Endothelial cell of umbilical vein (primary cell): ENCODE measurements at regions not wholly inside any gene's neighbourhood (a gene's known extent, or its start where the extent isn't known, plus 50 kb on each side); places are given as distances from the start of the nearest gene placed in this dataset.

ENCODE experiments used
- BruUV-seq: library from RNA; stranded (reverse); fragments of 400-500 nt; replicated peaks from 2 replicates; lab custom pipeline; 2021; lab: Mats Ljungman, UMichigan
- CTCF ChIA-PET: fragments of 300-600, 350-600 bp; sonication (Branson Sonifier 250); formaldehyde crosslinking; loops from one replicate; lab custom pipeline; 2021; ENCODE audit warnings: antibody characterized with exemption, inconsistent platforms; lab: Charles Lee
- POLR2A ChIA-PET: fragments of 300-600, 350-600 bp; sonication (Branson Sonifier 250); formaldehyde crosslinking; loops from one replicate; lab custom pipeline; 2021; ENCODE audit warnings: antibody characterized with exemption, inconsistent platforms; lab: Charles Lee
- DNase-seq: peaks from one replicate; pipeline ENCODE4 v3.0.0-alpha.2; 2011; ENCODE audit warnings: low read depth, low spot score
- FAIRE-seq: peaks from 2 replicates; lab custom pipeline; 2011; peaks lifted over from hg19 to GRCh38; lab: Jason Lieb, UNC
- H2AFZ ChIP-seq: 2 replicates; pipeline ENCODE4 v1.6.0; 2012; ENCODE audit warnings: low read depth, low read length, control low read depth, inconsistent platforms
- H3K27ac ChIP-seq: 2 replicates; pipeline ENCODE4 v1.5.1; 2011; ENCODE audit warnings: low read depth, mild to moderate bottlenecking, control low read depth, low read length, moderate library complexity; ENCODE audit not compliant: insufficient read depth
- H3K27me3 ChIP-seq, 2 experiments: 2 replicates each; pipeline versions ENCODE4 v1.6.0 to v1.6.1; 2011; ENCODE audit warnings: low read length in 2 of 2, mixed read lengths in 1 of 2; ENCODE audit not compliant: control insufficient read depth in 2 of 2, insufficient read depth in 2 of 2
- H3K36me3 ChIP-seq, 2 experiments: 2 replicates in 1 of 2; 3 replicates in 1 of 2; pipeline ENCODE4 v1.5.1; 2011; ENCODE audit warnings: low read length in 2 of 2, mild to moderate bottlenecking in 1 of 2, moderate library complexity in 1 of 2; ENCODE audit not compliant: control insufficient read depth in 2 of 2, insufficient read depth in 2 of 2; ENCODE audit errors: extremely low read depth in 1 of 2
- H3K4me1 ChIP-seq: 3 replicates; pipeline ENCODE4 v1.5.1; 2011; ENCODE audit warnings: mild to moderate bottlenecking, low read length; ENCODE audit not compliant: control insufficient read depth, insufficient read depth; ENCODE audit errors: extremely low read depth
- H3K4me2 ChIP-seq: 2 replicates; pipeline ENCODE4 v1.6.1; 2011; ENCODE audit warnings: low read length, control low read depth, mixed read lengths; ENCODE audit not compliant: insufficient read depth
- H3K4me3 ChIP-seq, 3 experiments: fragments of 200-600 bp in 1 of 3; sonication (generic), shearing (Covaris generic) in 1 of 3; replicated peaks in 1 of 3; 2 replicates each; pipeline ENCODE4 v1.5.1; 2011 to 2016; ENCODE audit warnings: control low read depth in 3 of 3, low read length in 3 of 3, mild to moderate bottlenecking in 2 of 3, inconsistent platforms in 1 of 3, low read depth in 1 of 3, moderate library complexity in 1 of 3; ENCODE audit not compliant: insufficient read depth in 1 of 3
- H3K79me2 ChIP-seq: 2 replicates; pipeline ENCODE4 v1.6.0; 2012; ENCODE audit warnings: low read length, inconsistent platforms; ENCODE audit not compliant: control insufficient read depth, insufficient read depth
- H3K9ac ChIP-seq: replicated peaks from 2 replicates; pipeline ENCODE3; 2011; ENCODE audit warnings: low read length, control low read depth; ENCODE audit not compliant: insufficient read depth; ENCODE audit errors: extremely low read depth
- H3K9me1 ChIP-seq: replicated peaks from 3 replicates; pipeline ENCODE4 v1.6.0; 2011; ENCODE audit warnings: mild to moderate bottlenecking, low read length; ENCODE audit not compliant: control insufficient read depth, insufficient read depth; ENCODE audit errors: extremely low read depth
- H3K9me3 ChIP-seq: replicated peaks from 2 replicates; pipeline ENCODE4 v1.5.1; 2012; ENCODE audit warnings: low read length, inconsistent platforms; ENCODE audit not compliant: control insufficient read depth, insufficient read depth
- H4K20me1 ChIP-seq: replicated peaks from 2 replicates; pipeline ENCODE3; 2011; ENCODE audit warnings: mild to moderate bottlenecking, low read length; ENCODE audit not compliant: control insufficient read depth, insufficient read depth; ENCODE audit errors: extremely low read depth
- EZH2 ChIP-seq: IDR thresholded peaks from 2 replicates; pipeline ENCODE4 v1.6.1; 2012; ENCODE audit warnings: borderline replicate concordance, low read depth, mild to moderate bottlenecking, moderate library complexity, low read length, inconsistent platforms; ENCODE audit not compliant: severe bottlenecking
- FOS ChIP-seq: IDR thresholded peaks from 2 replicates; pipeline ENCODE4 v1.6.1; 2011; ENCODE audit warnings: mild to moderate bottlenecking, low read length, moderate library complexity, borderline replicate concordance; ENCODE audit not compliant: insufficient read depth
- GATA2 ChIP-seq: IDR thresholded peaks from 2 replicates; pipeline ENCODE4 v1.7.0; 2011; ENCODE audit warnings: low read depth, mild to moderate bottlenecking, moderate library complexity, mixed read lengths, low read length; ENCODE audit not compliant: insufficient read length, insufficient read depth
- JUN ChIP-seq: IDR thresholded peaks from 2 replicates; pipeline ENCODE4 v1.6.1; 2011; ENCODE audit warnings: borderline replicate concordance, low read depth; ENCODE audit not compliant: insufficient read length, insufficient read depth
- MYC ChIP-seq: IDR thresholded peaks from one replicate; pipeline ENCODE4 v1.6.1; 2011; ENCODE audit warnings: mild to moderate bottlenecking, low read depth, low read length
- POLR2A ChIP-seq: IDR thresholded peaks from 2 replicates; pipeline ENCODE4 v1.6.1; 2012; ENCODE audit warnings: low read depth, mild to moderate bottlenecking, control low read depth, low read length
- POLR2AphosphoS5 ChIP-seq: IDR thresholded peaks from 2 replicates; pipeline ENCODE4 v1.6.1; 2012; ENCODE audit warnings: low read depth, mild to moderate bottlenecking, control low read depth, low read length, moderate library complexity; ENCODE audit not compliant: insufficient read depth
- dilution Hi-C: fragments of 300-500 bp; cut with MboI; formaldehyde crosslinking; loops from one replicate; pipeline ENCODE4 v1.15.0; 2019; ENCODE audit warnings: low sequenced_read_pairs; ENCODE audit not compliant: extremely low pct_ligation_motif_present
- intact Hi-C: fragments of 100-400 bp; cut with micrococcal nuclease; formaldehyde crosslinking; loops from one replicate; pipeline ENCODE4 v1.10.0; 2022
- TF ChIP-seq, protein P1 (sequence below), 2 donors: IDR thresholded peaks; 1 replicate in 1 of 2; 2 replicates in 1 of 2; pipeline ENCODE4 v1.5.1; 2011; ENCODE audit warnings: low read length in 2 of 2, mild to moderate bottlenecking in 2 of 2, moderate library complexity in 2 of 2, control low read depth in 1 of 2, inconsistent platforms in 1 of 2, low read depth in 1 of 2; ENCODE audit not compliant: insufficient read depth in 1 of 2; ENCODE audit errors: extremely low read depth in 1 of 2
- TF ChIP-seq, protein P2 (sequence below): IDR thresholded peaks from 2 replicates; pipeline ENCODE4 v1.6.1; 2011; ENCODE audit not compliant: insufficient read depth, insufficient read length

DNA sequence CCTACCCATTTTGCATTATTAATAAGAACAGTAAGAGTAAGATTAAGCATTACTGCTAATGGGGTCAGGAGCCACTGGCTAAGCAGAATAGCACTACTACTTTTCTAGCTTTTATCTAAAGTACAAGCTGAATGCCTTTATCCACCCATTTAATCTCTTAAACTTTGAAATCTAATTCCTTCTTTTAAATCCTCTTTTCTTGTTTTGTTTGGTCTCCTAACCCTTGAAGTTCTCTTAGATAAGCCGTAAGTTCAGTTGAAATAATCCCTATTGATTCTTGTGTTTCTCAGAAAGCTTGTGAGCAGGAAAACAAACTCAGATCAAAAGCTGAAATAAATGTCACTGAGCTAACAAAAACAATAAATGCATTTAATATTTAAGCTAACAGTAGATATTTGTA, 380.2 kb downstream of the TBC1D32 start:
- Histone ChIP-seq H3K36me3 (no peaks in the 10 kb centered on the region), H3K4me1 (no peaks in the 10 kb centered on the region), H2AFZ (no peak overlapping the region), H3K9me1 (no peaks in the 10 kb centered on the region), H3K27ac (no peak overlapping the region), H3K4me2 (no peak overlapping the region), H3K4me3 (no peak overlapping the region), H4K20me1 (no peaks in the 10 kb centered on the region), H3K27me3 (no peaks in the 10 kb centered on the region), H3K79me2 (no peaks in the 10 kb centered on the region), H3K9ac (no peak overlapping the region), H3K9me3 (no peaks in the 10 kb centered on the region)
- TF ChIP-seq FOS: no peak
- no peak for TF ChIP-seq JUN
- TF ChIP-seq, protein P1, sequence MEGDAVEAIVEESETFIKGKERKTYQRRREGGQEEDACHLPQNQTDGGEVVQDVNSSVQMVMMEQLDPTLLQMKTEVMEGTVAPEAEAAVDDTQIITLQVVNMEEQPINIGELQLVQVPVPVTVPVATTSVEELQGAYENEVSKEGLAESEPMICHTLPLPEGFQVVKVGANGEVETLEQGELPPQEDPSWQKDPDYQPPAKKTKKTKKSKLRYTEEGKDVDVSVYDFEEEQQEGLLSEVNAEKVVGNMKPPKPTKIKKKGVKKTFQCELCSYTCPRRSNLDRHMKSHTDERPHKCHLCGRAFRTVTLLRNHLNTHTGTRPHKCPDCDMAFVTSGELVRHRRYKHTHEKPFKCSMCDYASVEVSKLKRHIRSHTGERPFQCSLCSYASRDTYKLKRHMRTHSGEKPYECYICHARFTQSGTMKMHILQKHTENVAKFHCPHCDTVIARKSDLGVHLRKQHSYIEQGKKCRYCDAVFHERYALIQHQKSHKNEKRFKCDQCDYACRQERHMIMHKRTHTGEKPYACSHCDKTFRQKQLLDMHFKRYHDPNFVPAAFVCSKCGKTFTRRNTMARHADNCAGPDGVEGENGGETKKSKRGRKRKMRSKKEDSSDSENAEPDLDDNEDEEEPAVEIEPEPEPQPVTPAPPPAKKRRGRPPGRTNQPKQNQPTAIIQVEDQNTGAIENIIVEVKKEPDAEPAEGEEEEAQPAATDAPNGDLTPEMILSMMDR (IDR thresholded peaks at IDR 0.05; ENCODE audit: extremely low read depth in 1 of 2, insufficient read depth in 1 of 2, low read depth in 1 of 2, low read length in 2 of 2): no peak
- no peak for TF ChIP-seq GATA2
- no peak for TF ChIP-seq MYC
- TF ChIP-seq EZH2: no peak
- TF ChIP-seq POLR2AphosphoS5: no peak
- no peak for TF ChIP-seq POLR2A
- TF ChIP-seq, protein P2, sequence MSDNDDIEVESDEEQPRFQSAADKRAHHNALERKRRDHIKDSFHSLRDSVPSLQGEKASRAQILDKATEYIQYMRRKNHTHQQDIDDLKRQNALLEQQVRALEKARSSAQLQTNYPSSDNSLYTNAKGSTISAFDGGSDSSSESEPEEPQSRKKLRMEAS: no peak
- intact Hi-C loops: no loop called here
- FAIRE-seq (no peak), DNase-seq (no peak)
- no TSS peak for BruUV-seq
- ChIA-PET CTCF (no interaction called here), POLR2A (no interaction called here)
- dilution Hi-C loops: no loop called here
